Tibial artery (tissue), 4 donors: ENCODE measurements at regions not wholly inside any gene's neighbourhood (a gene's known extent, or its start where the extent isn't known, plus 50 kb on each side); places are given as distances from the start of the nearest gene placed in this dataset.

Source experiments
- DNase-seq, 2 donors: peaks; one replicate each; pipeline ENCODE4 v3.0.0-alpha.2; 2019
- H3K27ac ChIP-seq, 2 donors: fragments of 200-600 bp; sonication (generic) in 1 of 2; 1 replicate in 1 of 2; 2 replicates in 1 of 2; pipeline ENCODE4 v1.5.1; 2018 to 2019; ENCODE audit warnings: mild to moderate bottlenecking in 1 of 2
- H3K27me3 ChIP-seq, 2 donors: fragments of 200-600 bp; sonication (generic) in 1 of 2; one replicate each; pipeline versions ENCODE4 v1.5.1 to v1.6.0; 2016 to 2019
- H3K36me3 ChIP-seq, 3 donors: fragments of 200-600 bp; sonication (generic) in 2 of 3; one replicate each; pipeline ENCODE4 v1.5.1; 2016 to 2019; ENCODE audit warnings: mild to moderate bottlenecking in 2 of 3
- H3K4me1 ChIP-seq, 4 donors: fragments of 200-600 bp; sonication (generic) in 2 of 4; 1 replicate in 3 of 4; 2 replicates in 1 of 4; pipeline ENCODE4 v1.5.1; 2016 to 2019
- H3K4me3 ChIP-seq, 2 donors: fragments of 200-600 bp; sonication (generic) in 1 of 2; 1 replicate in 1 of 2; 2 replicates in 1 of 2; pipeline ENCODE4 v1.5.1; 2018 to 2019; ENCODE audit warnings: mild to moderate bottlenecking in 2 of 2
- H3K9me3 ChIP-seq, 3 donors: fragments of 200-600 bp; sonication (generic) in 1 of 3; one replicate each; pipeline ENCODE4 v1.5.1; 2016 to 2019
- intact Hi-C: fragments of 100-400 bp; cut with DNase I; formaldehyde crosslinking; loops from one replicate; pipeline ENCODE4 v1.15.0; 2023; ENCODE audit warnings: low total_unique reads
- TF ChIP-seq, protein P1 (sequence below), 2 experiments: fragments of 200-600 bp in 1 of 2; fragments of 450-650 bp in 1 of 2; IDR thresholded peaks; one replicate each; pipeline ENCODE4 v1.5.1; 2017 to 2019; ENCODE audit warnings: antibody characterized with exemption in 2 of 2, mild to moderate bottlenecking in 1 of 2, moderate library complexity in 1 of 2

GRCh38 chr10:112087953-112088456 is 95.6 kb downstream of the GPAM start:
- intact Hi-C loops, result no loop called here
- TF ChIP-seq, protein P1, sequence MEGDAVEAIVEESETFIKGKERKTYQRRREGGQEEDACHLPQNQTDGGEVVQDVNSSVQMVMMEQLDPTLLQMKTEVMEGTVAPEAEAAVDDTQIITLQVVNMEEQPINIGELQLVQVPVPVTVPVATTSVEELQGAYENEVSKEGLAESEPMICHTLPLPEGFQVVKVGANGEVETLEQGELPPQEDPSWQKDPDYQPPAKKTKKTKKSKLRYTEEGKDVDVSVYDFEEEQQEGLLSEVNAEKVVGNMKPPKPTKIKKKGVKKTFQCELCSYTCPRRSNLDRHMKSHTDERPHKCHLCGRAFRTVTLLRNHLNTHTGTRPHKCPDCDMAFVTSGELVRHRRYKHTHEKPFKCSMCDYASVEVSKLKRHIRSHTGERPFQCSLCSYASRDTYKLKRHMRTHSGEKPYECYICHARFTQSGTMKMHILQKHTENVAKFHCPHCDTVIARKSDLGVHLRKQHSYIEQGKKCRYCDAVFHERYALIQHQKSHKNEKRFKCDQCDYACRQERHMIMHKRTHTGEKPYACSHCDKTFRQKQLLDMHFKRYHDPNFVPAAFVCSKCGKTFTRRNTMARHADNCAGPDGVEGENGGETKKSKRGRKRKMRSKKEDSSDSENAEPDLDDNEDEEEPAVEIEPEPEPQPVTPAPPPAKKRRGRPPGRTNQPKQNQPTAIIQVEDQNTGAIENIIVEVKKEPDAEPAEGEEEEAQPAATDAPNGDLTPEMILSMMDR (IDR thresholded peaks at IDR 0.05), result no peak
- H3K36me3 ChIP-seq, result peaks cover 0 to 3% (median 0%) of the 10 kb centered on the region in 3 donors
- DNase-seq, result no peak
- no peak overlapping the region for H3K4me3 ChIP-seq
- no peaks in the 10 kb centered on the region for H3K9me3 ChIP-seq
- H3K27me3 ChIP-seq, result no peaks in the 10 kb centered on the region
- H3K27ac ChIP-seq, result no peak overlapping the region
- peaks cover 0 to 10% (median 0%) of the 10 kb centered on the region in 4 donors for H3K4me1 ChIP-seq

- no peaks in the 10 kb centered on the region for H3K4me1 ChIP-seq
- no peaks in the 10 kb centered on the region for H3K27me3 ChIP-seq
- no peaks in the 10 kb centered on the region for H3K9me3 ChIP-seq
- peaks cover 0 to 3% (median 0%) of the 10 kb centered on the region in 3 donors for H3K36me3 ChIP-seq
- H3K4me3 ChIP-seq, result no peak overlapping the region
- TF ChIP-seq, protein P1 (IDR thresholded peaks at IDR 0.05), result no peak
- DNase-seq, result no peak
- intact Hi-C loops, result no loop called here
- no peak overlapping the region for H3K27ac ChIP-seq
Measured at GRCh38 chr10:112091703-112092102, 91.9 kb downstream of the GPAM start.

DNA sequence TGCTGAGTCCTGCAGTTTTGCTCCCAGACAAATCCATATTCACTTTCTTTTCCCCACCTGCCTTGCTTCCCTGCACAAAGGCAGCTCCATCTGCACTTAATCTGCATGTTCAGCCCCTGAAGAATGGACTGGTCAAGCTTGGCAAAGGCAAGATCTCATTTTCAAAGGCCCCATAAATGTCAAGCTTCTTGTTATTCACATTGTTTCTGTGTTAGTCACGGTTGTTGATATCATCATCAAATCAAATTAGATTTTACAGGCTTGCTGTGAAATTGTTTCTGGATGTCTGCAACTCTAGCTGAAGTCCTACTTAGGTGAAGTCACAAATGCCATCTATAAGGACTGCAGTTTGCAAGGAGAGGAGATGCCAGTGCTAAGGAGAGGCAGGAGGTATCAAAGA is 91.0 kb downstream of the GPAM start:
- no peak for DNase-seq
- peaks cover 0 to 3% (median 0%) of the 10 kb centered on the region in 3 donors for H3K36me3 ChIP-seq
- H3K27me3 ChIP-seq, result no peaks in the 10 kb centered on the region
- TF ChIP-seq, protein P1 (IDR thresholded peaks at IDR 0.05), result no peak
- intact Hi-C loops, result no loop called here
- no peak overlapping the region for H3K27ac ChIP-seq
- H3K4me1 ChIP-seq, result no peaks in the 10 kb centered on the region
- H3K4me3 ChIP-seq, result no peak overlapping the region
- H3K9me3 ChIP-seq, result no peaks in the 10 kb centered on the region

DNA sequence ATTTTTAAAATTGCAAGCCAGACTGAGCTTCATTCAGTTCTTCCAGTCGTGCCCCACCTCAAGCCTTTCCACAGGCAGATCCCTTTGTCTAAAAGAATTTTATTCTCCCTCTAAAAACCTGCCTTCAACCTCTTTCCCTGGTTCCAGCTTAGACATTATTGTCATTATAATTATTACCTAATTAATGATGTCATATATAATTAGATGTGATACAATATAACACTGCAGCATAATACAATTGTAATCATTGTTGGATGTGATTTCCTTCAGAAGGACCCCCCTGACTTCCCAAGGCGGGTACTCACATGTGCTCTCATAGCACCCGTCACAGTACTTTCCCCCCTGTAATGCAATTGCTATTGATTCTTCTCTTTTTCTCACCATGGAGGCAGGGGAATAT is 88.6 kb downstream of the GPAM start:
- H3K4me1 ChIP-seq, result no peaks in the 10 kb centered on the region
- no peaks in the 10 kb centered on the region for H3K9me3 ChIP-seq
- intact Hi-C loops, result no loop called here
- peaks cover 0 to 3% (median 0%) of the 10 kb centered on the region in 3 donors for H3K36me3 ChIP-seq
- DNase-seq, result no peak
- TF ChIP-seq, protein P1 (IDR thresholded peaks at IDR 0.05), result no peak
- no peaks in the 10 kb centered on the region for H3K27me3 ChIP-seq
- no peak overlapping the region for H3K27ac ChIP-seq
- no peak overlapping the region for H3K4me3 ChIP-seq

DNA sequence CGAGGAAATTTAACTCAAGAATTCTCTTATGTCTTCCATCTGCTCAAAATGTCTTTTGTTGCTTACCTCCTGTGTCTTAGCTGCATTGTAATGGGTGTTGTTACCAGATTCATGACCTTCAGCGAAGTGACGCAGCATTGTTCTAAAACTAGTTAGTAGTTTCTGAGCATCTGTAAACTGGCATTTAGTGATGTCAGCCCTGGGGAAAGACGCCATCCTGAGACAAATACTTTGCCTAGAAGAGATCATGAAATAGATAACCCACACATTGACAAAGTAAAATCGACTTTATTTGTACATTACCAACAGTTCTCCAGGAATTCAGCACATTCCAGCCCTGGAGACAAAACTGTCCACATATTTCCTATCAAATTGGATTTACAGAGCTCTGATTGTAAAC is 87.8 kb downstream of the GPAM start:
- Histone ChIP-seq H3K4me1 (no peaks in the 10 kb centered on the region), H3K27ac (no peak overlapping the region), H3K27me3 (no peaks in the 10 kb centered on the region), H3K36me3 (peaks cover 0 to 3% (median 0%) of the 10 kb centered on the region in 3 donors), H3K4me3 (no peak overlapping the region), H3K9me3 (no peaks in the 10 kb centered on the region)
- intact Hi-C loops, result no loop called here
- no peak for DNase-seq
- TF ChIP-seq, protein P1 (IDR thresholded peaks at IDR 0.05), result no peak

DNA sequence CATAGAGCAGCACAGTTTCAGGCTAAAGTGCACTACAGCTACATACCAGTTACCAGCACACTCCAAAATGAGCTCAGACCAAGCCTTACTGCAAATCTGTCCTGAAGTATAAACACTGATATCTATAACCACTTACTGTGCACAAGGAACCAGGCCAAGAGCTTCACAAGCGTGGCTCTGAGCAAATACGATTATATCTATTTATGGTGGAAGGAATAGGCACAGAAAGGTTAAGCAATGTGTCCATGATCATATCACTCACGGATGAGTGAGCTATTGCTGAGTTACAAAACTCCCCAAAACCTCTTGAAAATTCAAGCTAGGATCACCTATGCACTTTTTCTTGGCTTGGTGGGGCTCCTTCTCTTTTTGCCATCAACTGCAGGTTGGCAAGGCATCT is 84.9 kb downstream of the GPAM start:
- Histone ChIP-seq H3K4me3 (no peak overlapping the region), H3K9me3 (no peaks in the 10 kb centered on the region), H3K4me1 (no peaks in the 10 kb centered on the region), H3K36me3 (no peaks in the 10 kb centered on the region), H3K27ac (no peak overlapping the region), H3K27me3 (no peaks in the 10 kb centered on the region)
- DNase-seq, result no peak
- TF ChIP-seq, protein P1 (IDR thresholded peaks at IDR 0.05), result no peak
- intact Hi-C loops, result no loop called here
